ENCODE measurements at regions not wholly inside any gene's neighbourhood (a gene's known extent, or its start where the extent isn't known, plus 50 kb on each side); places are given as distances from the start of the nearest gene placed in this dataset.

GRCh38 chr13:73842626-73843025 is 291.6 kb downstream of the KLF12 start:
- Mint-ChIP-seq H3K4me1 (no peaks in the 10 kb centered on the region), H3K4me3 (no peak overlapping the region)
- H3K4me2 ChIP-seq (replicated peaks; ENCODE audit: extremely low read depth, low read length, poor library complexity, severe bottlenecking) = no peak overlapping the region

GRCh38 chr13:73842184-73842583 is 292.0 kb downstream of the KLF12 start:
- Histone ChIP-seq H2AFZ (ENCODE audit: insufficient read depth, low read depth, low read length, poor library complexity, severe bottlenecking) (no peak overlapping the region), H3K9ac (ENCODE audit: insufficient read depth, low read length, poor library complexity, severe bottlenecking) (no peak overlapping the region), H3K9me3 (replicated peaks in 1 of 2; ENCODE audit: control insufficient read depth in 1 of 2, insufficient read depth in 1 of 2, low read length in 2 of 2) (no peaks in the 10 kb centered on the region), H3K36me3 (replicated peaks in 1 of 2; ENCODE audit: control insufficient read depth in 1 of 2, insufficient read depth in 2 of 2, low read length in 2 of 2) (no peaks in the 10 kb centered on the region), H3K4me1 (ENCODE audit: control insufficient read depth in 1 of 2, insufficient read depth in 2 of 2, low read length in 2 of 2) (no peaks in the 10 kb centered on the region), H4K20me1 (ENCODE audit: insufficient read depth, low read length) (no peaks in the 10 kb centered on the region), H3K79me2 (ENCODE audit: insufficient read depth, low read length) (no peaks in the 10 kb centered on the region), H3K4me2 (replicated peaks; ENCODE audit: extremely low read depth, low read length, poor library complexity, severe bottlenecking) (no peak overlapping the region), H3K27me3 (ENCODE audit: control insufficient read depth in 2 of 2, insufficient read depth in 2 of 2, low read length in 2 of 2) (no peaks in the 10 kb centered on the region), H3K27ac (ENCODE audit: low read depth in 1 of 2, low read length in 2 of 2) (no peak overlapping the region), H3K4me3 (replicated peaks in 1 of 3; ENCODE audit: low read depth in 2 of 3, low read length in 3 of 3) (no peak overlapping the region)
- no peaks in the 10 kb centered on the region for H3K27me3 Mint-ChIP-seq (ENCODE audit: low read depth in 3 of 3)
- no peak overlapping the region for H3K27ac Mint-ChIP-seq
- no peaks in the 10 kb centered on the region for H3K9me3 Mint-ChIP-seq
- no peaks in the 10 kb centered on the region for H3K36me3 Mint-ChIP-seq
- H3K4me1 Mint-ChIP-seq = no peaks in the 10 kb centered on the region
- WGBS (ENCODE audit: insufficient coverage) = 100% methylated on average over 3 of the region's 5 CpGs
- H3K4me3 Mint-ChIP-seq = no peak overlapping the region
- TF ChIP-seq CTCF (IDR thresholded peaks at IDR 0.05) = no peak
- no peak for DNase-seq
- intact Hi-C loops (cut with micrococcal nuclease) = no loop called here

More at GRCh38 chr13:73842626-73843025, 291.6 kb downstream of the KLF12 start:
- H4K20me1 ChIP-seq (ENCODE audit: insufficient read depth, low read length) = no peaks in the 10 kb centered on the region
- intact Hi-C loops (cut with micrococcal nuclease) = no loop called here
- no peak for DNase-seq
- no peaks in the 10 kb centered on the region for H3K27me3 Mint-ChIP-seq (ENCODE audit: low read depth in 3 of 3)
- no peak overlapping the region for H3K9ac ChIP-seq (ENCODE audit: insufficient read depth, low read length, poor library complexity, severe bottlenecking)
- H2AFZ ChIP-seq (ENCODE audit: insufficient read depth, low read depth, low read length, poor library complexity, severe bottlenecking) = no peak overlapping the region
- TF ChIP-seq CTCF (IDR thresholded peaks at IDR 0.05) = no peak
- no peaks in the 10 kb centered on the region for H3K79me2 ChIP-seq (ENCODE audit: insufficient read depth, low read length)
- no peak overlapping the region for H3K27ac ChIP-seq (ENCODE audit: low read depth in 1 of 2, low read length in 2 of 2)
- no peak overlapping the region for H3K27ac Mint-ChIP-seq
- no peak overlapping the region for H3K4me3 ChIP-seq (replicated peaks in 1 of 3; ENCODE audit: low read depth in 2 of 3, low read length in 3 of 3)
- H3K36me3 Mint-ChIP-seq = no peaks in the 10 kb centered on the region
- H3K9me3 ChIP-seq (replicated peaks in 1 of 2; ENCODE audit: control insufficient read depth in 1 of 2, insufficient read depth in 1 of 2, low read length in 2 of 2) = no peaks in the 10 kb centered on the region
- H3K4me1 ChIP-seq (ENCODE audit: control insufficient read depth in 1 of 2, insufficient read depth in 2 of 2, low read length in 2 of 2) = no peaks in the 10 kb centered on the region
- no peaks in the 10 kb centered on the region for H3K27me3 ChIP-seq (ENCODE audit: control insufficient read depth in 2 of 2, insufficient read depth in 2 of 2, low read length in 2 of 2)
- H3K36me3 ChIP-seq (replicated peaks in 1 of 2; ENCODE audit: control insufficient read depth in 1 of 2, insufficient read depth in 2 of 2, low read length in 2 of 2) = no peaks in the 10 kb centered on the region
- WGBS (ENCODE audit: insufficient coverage) = no CpG with 5 or more reads among the region's 4 CpGs
- H3K9me3 Mint-ChIP-seq = no peaks in the 10 kb centered on the region

All from CD14-positive monocyte (primary cell).